ENCODE measurements at regions not wholly inside any gene's neighbourhood (a gene's known extent, or its start where the extent isn't known, plus 50 kb on each side); places are given as distances from the start of the nearest gene placed in this dataset.
A peak's percentile ranks its signal among the peaks of the same experiment; 100 is the strongest.

- DNase-seq (ENCODE audit: low spot score in 2 of 2) = no peak
- 44 to 48% methylated on average over 2 of the region's 2 CpGs for WGBS, 2 donors
- TF ChIP-seq CTCF (IDR thresholded peaks at IDR 0.05) (no peak), POLR2A (IDR thresholded peaks at IDR 0.05) (no peak)
- H3K4me3 ChIP-seq (ENCODE audit: low read depth, poor library complexity, severe bottlenecking) = no peak overlapping the region
- intact Hi-C loops (cut with DNase I; ENCODE audit: low total_unique reads) = no loop called here
Observed at GRCh38 chr4:128387600-128388351, 100.2 kb upstream of the PGRMC2 start.

- peak; percentile 94 to 98 for DNase-seq (ENCODE audit: low spot score in 2 of 2)
- WGBS, 2 donors = 15 to 17% methylated on average over 15 of the region's 15 CpGs
- intact Hi-C loops (cut with DNase I; ENCODE audit: low total_unique reads) = no loop called here
- H3K4me3 ChIP-seq (ENCODE audit: low read depth, poor library complexity, severe bottlenecking) = no peak overlapping the region
- TF ChIP-seq POLR2A (IDR thresholded peaks at IDR 0.05) (no peak), CTCF (IDR thresholded peaks at IDR 0.05) (no peak)
Observed at GRCh38 chr4:128386761-128387599, 99.4 kb upstream of the PGRMC2 start.

GRCh38 chr4:128385683-128386304, 98.2 kb upstream of the PGRMC2 start:
- TF ChIP-seq CTCF (IDR thresholded peaks at IDR 0.05) = no peak
- TF ChIP-seq POLR2A (IDR thresholded peaks at IDR 0.05) = no peak
- DNase-seq (ENCODE audit: low spot score in 2 of 2) = peak in 1 of 2 donors; percentile 37
- H3K4me3 ChIP-seq (ENCODE audit: low read depth, poor library complexity, severe bottlenecking) = no peak overlapping the region
- intact Hi-C loops (cut with DNase I; ENCODE audit: low total_unique reads) = no loop called here
- WGBS, 2 donors = 23 to 35% methylated on average over 3 of the region's 3 CpGs

GRCh38 chr4:128384765-128385598, 97.4 kb upstream of the PGRMC2 start:
- TF ChIP-seq CTCF (IDR thresholded peaks at IDR 0.05) = no peak
- no peak for TF ChIP-seq POLR2A (IDR thresholded peaks at IDR 0.05)
- intact Hi-C loops (cut with DNase I; ENCODE audit: low total_unique reads) = no loop called here
- 78 to 79% methylated on average over 12 of the region's 12 CpGs for WGBS, 2 donors
- DNase-seq (ENCODE audit: low spot score in 2 of 2) = no peak
- no peak overlapping the region for H3K4me3 ChIP-seq (ENCODE audit: low read depth, poor library complexity, severe bottlenecking)

GRCh38 chr4:128384091-128384520, 96.5 kb upstream of the PGRMC2 start:
- H3K4me3 ChIP-seq (ENCODE audit: low read depth, poor library complexity, severe bottlenecking) = no peak overlapping the region
- TF ChIP-seq POLR2A (IDR thresholded peaks at IDR 0.05) (no peak), CTCF (IDR thresholded peaks at IDR 0.05) (no peak)
- no peak for DNase-seq (ENCODE audit: low spot score in 2 of 2)
- 86 to 88% methylated on average over 2 of the region's 2 CpGs for WGBS, 2 donors
- intact Hi-C loops (cut with DNase I; ENCODE audit: low total_unique reads) = no loop called here

All from lower leg skin (tissue), 4 donors.